ENCODE measurements at regions not wholly inside any gene's neighbourhood (a gene's known extent, or its start where the extent isn't known, plus 50 kb on each side); places are given as distances from the start of the nearest gene placed in this dataset.

GRCh38 chr16:5398203-5398602 is 300.6 kb upstream of the EEF2KMT start:
- H3K27ac ChIP-seq, result no peak overlapping the region
- no peak overlapping the region for H3K4me3 ChIP-seq
- WGBS, 10 experiments, result 6 to 95% (median 68%) methylated on average over 3 to 6 of the region's 6 CpGs; no CpG with 5 or more reads in 2 of the 10 experiments
- no peak for ATAC-seq (replicated peaks in 6 of 8)
- in situ Hi-C loops (cut with MboI; ENCODE audit: low pct_unique_long_range_greater_than_20kb in 2 of 9, low sequenced_read_pairs in 9 of 9, unreplicated experiment in 9 of 9), result no loop called here
- no peaks in the 10 kb centered on the region for H3K4me1 ChIP-seq (replicated peaks in 1 of 2)

- no peak overlapping the region for H3K27ac ChIP-seq
- WGBS, 10 experiments, result 0 to 86% methylated on average over 1 of the region's 1 CpG; no CpG with 5 or more reads in 8 of the 10 experiments
- no peaks in the 10 kb centered on the region for H3K4me1 ChIP-seq (replicated peaks in 1 of 2)
- in situ Hi-C loops (cut with MboI; ENCODE audit: low pct_unique_long_range_greater_than_20kb in 2 of 9, low sequenced_read_pairs in 9 of 9, unreplicated experiment in 9 of 9), result no loop called here
- H3K4me3 ChIP-seq, result no peak overlapping the region
- no peak for ATAC-seq (replicated peaks in 6 of 8)
These were observed 299.3 kb upstream of the EEF2KMT start for GRCh38 chr16:5396880-5397279.

- Histone ChIP-seq H3K27ac (no peak overlapping the region), H3K4me1 (replicated peaks in 1 of 2) (no peaks in the 10 kb centered on the region), H3K4me3 (no peak overlapping the region)
- no peak for ATAC-seq (replicated peaks in 6 of 8)
- WGBS, 10 experiments, result 0 to 80% (median 34%) methylated on average over 1 to 3 of the region's 5 CpGs; no CpG with 5 or more reads in 2 of the 10 experiments
- in situ Hi-C loops (cut with MboI; ENCODE audit: low pct_unique_long_range_greater_than_20kb in 2 of 9, low sequenced_read_pairs in 9 of 9, unreplicated experiment in 9 of 9), result no loop called here
These were observed 295.5 kb upstream of the EEF2KMT start for GRCh38 chr16:5393070-5393469.

- H3K27ac ChIP-seq, result no peak overlapping the region
- no peak for ATAC-seq (replicated peaks in 6 of 8)
- H3K4me1 ChIP-seq (replicated peaks in 1 of 2), result no peaks in the 10 kb centered on the region
- WGBS, 10 experiments, result 20 to 100% (median 80%) methylated on average over 1 to 2 of the region's 2 CpGs; no CpG with 5 or more reads in 5 of the 10 experiments
- in situ Hi-C loops (cut with MboI; ENCODE audit: low pct_unique_long_range_greater_than_20kb in 2 of 9, low sequenced_read_pairs in 9 of 9, unreplicated experiment in 9 of 9), result no loop called here
- no peak overlapping the region for H3K4me3 ChIP-seq
These were observed 289.4 kb upstream of the EEF2KMT start for GRCh38 chr16:5386989-5387388.

- Histone ChIP-seq H3K4me3 (no peak overlapping the region), H3K4me1 (replicated peaks in 1 of 2) (no peaks in the 10 kb centered on the region), H3K27ac (no peak overlapping the region)
- ATAC-seq (replicated peaks in 6 of 8), result no peak
- WGBS, 10 experiments, result 0 to 96% (median 61%) methylated on average over 1 to 3 of the region's 3 CpGs
- in situ Hi-C loops (cut with MboI; ENCODE audit: low pct_unique_long_range_greater_than_20kb in 2 of 9, low sequenced_read_pairs in 9 of 9, unreplicated experiment in 9 of 9), result no loop called here
These were observed 288.2 kb upstream of the EEF2KMT start for GRCh38 chr16:5385811-5386210.

DNA sequence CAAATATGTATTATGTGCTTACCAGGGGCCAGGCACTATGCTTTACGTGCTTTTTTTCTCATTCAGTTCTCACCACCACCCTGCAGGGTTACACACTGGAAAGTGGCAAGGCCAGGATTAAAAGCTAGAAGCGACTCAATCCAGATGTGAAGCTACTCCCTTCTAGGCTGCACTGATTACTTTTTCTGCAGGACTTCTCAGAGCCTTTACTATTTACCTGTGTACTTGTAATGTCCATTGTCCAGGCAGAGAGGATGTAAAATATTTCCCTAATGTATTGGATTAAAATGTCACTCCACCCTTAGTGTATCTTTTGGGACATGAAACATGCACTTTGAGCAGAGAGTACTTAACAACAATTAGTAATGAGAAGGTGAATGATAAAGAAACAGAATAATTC is 287.5 kb upstream of the EEF2KMT start:
- no peak overlapping the region for H3K4me3 ChIP-seq
- WGBS, 10 experiments, result 0 to 100% (median 94%) methylated on average over 1 to 2 of the region's 2 CpGs; no CpG with 5 or more reads in 1 of the 10 experiments
- H3K4me1 ChIP-seq (replicated peaks in 1 of 2), result no peaks in the 10 kb centered on the region
- no peak overlapping the region for H3K27ac ChIP-seq
- ATAC-seq (replicated peaks in 6 of 8), result no peak
- in situ Hi-C loops (cut with MboI; ENCODE audit: low pct_unique_long_range_greater_than_20kb in 2 of 9, low sequenced_read_pairs in 9 of 9, unreplicated experiment in 9 of 9), result no loop called here

- no peak for ATAC-seq (replicated peaks in 6 of 8)
- in situ Hi-C loops (cut with MboI; ENCODE audit: low pct_unique_long_range_greater_than_20kb in 2 of 9, low sequenced_read_pairs in 9 of 9, unreplicated experiment in 9 of 9), result no loop called here
- H3K4me3 ChIP-seq, result no peak overlapping the region
- no peaks in the 10 kb centered on the region for H3K4me1 ChIP-seq (replicated peaks in 1 of 2)
- WGBS, 10 experiments, result 0 to 100% (median 67%) methylated on average over 1 to 2 of the region's 2 CpGs; no CpG with 5 or more reads in 5 of the 10 experiments
- no peak overlapping the region for H3K27ac ChIP-seq
These were observed 286.1 kb upstream of the EEF2KMT start for GRCh38 chr16:5383737-5384136.

DNA sequence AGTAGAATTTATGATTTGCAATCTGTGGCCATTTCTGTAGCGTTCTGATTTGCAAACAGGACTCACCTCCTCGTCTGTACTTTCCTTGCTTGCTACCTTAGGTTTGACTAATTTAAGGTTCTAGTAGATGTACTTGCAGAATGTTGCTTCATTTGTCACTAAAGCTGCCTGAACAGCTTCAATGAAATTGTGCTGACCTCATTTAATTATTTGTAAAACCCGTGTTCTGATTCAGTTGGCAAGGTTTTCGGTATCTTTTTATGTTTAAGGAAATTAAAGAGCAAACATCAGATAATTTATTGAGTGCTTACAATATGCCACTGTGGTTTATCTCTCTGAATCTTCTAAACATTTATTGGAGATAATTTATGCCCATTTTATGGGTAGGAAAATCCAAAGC is 284.9 kb upstream of the EEF2KMT start:
- whole genome bisulfite sequencing, 10 experiments, result 14 to 100% (median 78%) methylated on average over 2 to 4 of the region's 4 CpGs
- ATAC-seq (replicated peaks in 6 of 8), result no peak
- Histone ChIP-seq H3K27ac (no peak overlapping the region), H3K4me1 (replicated peaks in 1 of 2) (no peaks in the 10 kb centered on the region), H3K4me3 (no peak overlapping the region)
- in situ Hi-C loops (cut with MboI; ENCODE audit: low pct_unique_long_range_greater_than_20kb in 2 of 9, low sequenced_read_pairs in 9 of 9, unreplicated experiment in 9 of 9), result no loop called here

DNA sequence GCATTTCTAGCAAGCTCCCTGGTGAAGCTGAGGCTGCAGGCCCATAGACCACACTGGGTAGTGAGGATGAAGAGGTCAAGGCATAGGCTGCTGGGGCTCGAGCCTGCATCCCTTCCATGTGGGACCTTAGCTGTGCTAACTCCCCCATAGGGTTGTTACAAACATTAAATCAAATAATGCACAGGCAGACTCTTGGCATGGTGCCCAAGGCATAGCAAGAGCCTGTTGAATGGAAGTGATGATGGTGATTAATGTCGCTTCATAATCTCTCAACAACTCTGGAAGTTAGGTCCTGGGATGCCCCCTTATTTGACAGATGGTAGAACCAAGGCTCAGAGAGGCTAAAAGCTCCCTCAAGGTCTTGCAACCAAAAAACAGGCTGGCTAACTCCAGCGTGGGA is 283.9 kb upstream of the EEF2KMT start:
- H3K4me3 ChIP-seq, result no peak overlapping the region
- no peaks in the 10 kb centered on the region for H3K4me1 ChIP-seq (replicated peaks in 1 of 2)
- H3K27ac ChIP-seq, result no peak overlapping the region
- in situ Hi-C loops (cut with MboI; ENCODE audit: low pct_unique_long_range_greater_than_20kb in 2 of 9, low sequenced_read_pairs in 9 of 9, unreplicated experiment in 9 of 9), result no loop called here
- WGBS, 10 experiments, result 0 to 81% (median 80%) methylated on average over 1 to 2 of the region's 3 CpGs; no CpG with 5 or more reads in 7 of the 10 experiments
- no peak for ATAC-seq (replicated peaks in 6 of 8)

DNA sequence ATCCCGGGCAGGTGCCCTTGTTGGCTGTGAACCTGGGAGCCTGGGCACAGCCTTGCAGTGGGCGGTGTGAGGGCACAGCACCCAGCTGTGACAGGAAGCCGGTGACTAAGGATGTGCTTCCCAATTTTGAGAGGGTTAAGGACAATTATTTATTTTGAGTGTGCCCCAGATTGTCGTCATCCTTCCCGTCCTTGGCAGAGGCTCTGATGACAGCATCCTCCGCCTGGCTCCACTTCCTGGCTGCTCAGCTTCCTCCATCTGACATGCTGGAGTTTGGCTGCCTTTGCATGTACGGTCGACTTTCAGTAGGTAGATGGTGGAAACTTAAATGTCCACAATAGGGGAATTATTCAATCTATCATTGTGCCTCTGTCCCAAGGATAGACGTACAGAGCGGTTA is 282.4 kb upstream of the EEF2KMT start:
- in situ Hi-C loops (cut with MboI; ENCODE audit: low pct_unique_long_range_greater_than_20kb in 2 of 9, low sequenced_read_pairs in 9 of 9, unreplicated experiment in 9 of 9), result no loop called here
- ATAC-seq (replicated peaks in 6 of 8), result no peak

GRCh38 chr16:5378531-5378930 is 280.9 kb upstream of the EEF2KMT start:
- in situ Hi-C loops (cut with MboI; ENCODE audit: low pct_unique_long_range_greater_than_20kb in 2 of 9, low sequenced_read_pairs in 9 of 9, unreplicated experiment in 9 of 9), result no loop called here

More for the DNA sequence above, 282.4 kb upstream of the EEF2KMT start:
- WGBS, 10 experiments, result 0 to 100% (median 79%) methylated on average over 1 to 7 of the region's 10 CpGs; no CpG with 5 or more reads in 1 of the 10 experiments
- Histone ChIP-seq H3K4me1 (replicated peaks in 1 of 2) (no peaks in the 10 kb centered on the region), H3K27ac (no peak overlapping the region), H3K4me3 (no peak overlapping the region)

DNA sequence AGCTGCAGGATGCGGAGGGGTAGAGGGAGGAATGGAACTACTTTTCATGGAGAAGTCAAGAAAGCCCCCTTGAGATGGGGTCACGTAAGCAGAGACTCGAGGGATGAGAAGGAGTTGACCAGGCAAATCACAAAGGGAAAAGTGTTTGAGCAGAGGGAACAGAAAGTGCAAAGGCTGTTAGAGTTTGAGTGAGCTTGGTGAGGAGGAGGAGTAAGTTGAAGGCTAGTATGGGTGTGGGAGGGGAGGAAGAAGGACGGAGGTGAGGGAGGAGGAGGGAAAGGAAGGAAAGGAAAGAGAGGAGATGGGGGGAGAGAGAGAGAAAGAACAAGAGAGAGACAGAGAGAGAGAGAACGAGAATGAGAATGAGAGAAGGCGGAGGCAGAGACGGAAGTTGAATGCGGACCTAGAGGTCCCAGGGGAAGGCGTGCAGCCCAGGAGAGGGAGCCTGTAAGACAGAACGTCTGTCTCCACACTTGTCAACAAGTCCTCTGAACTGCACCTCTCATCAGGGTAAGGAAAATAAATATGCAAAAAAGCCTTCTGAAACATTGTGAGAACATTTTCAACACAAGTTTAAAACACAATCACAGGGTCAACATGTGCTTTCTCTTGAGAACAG is 279.8 kb upstream of the EEF2KMT start:
- in situ Hi-C loops (cut with MboI; ENCODE audit: low pct_unique_long_range_greater_than_20kb in 2 of 9, low sequenced_read_pairs in 9 of 9, unreplicated experiment in 9 of 9), result no loop called here
- H3K4me1 ChIP-seq (replicated peaks in 1 of 2), result no peaks in the 10 kb centered on the region
- no peak for ATAC-seq (replicated peaks in 6 of 8)
- 17 to 73% (median 50%) methylated on average over 2 to 10 of the region's 10 CpGs; no CpG with 5 or more reads in 1 of the 10 experiments for WGBS, 10 experiments
- no peak overlapping the region for H3K27ac ChIP-seq
- H3K4me3 ChIP-seq, result no peak overlapping the region

More at GRCh38 chr16:5378531-5378930, 280.9 kb upstream of the EEF2KMT start:
- H3K27ac ChIP-seq, result no peak overlapping the region
- ATAC-seq (replicated peaks in 6 of 8), result no peak
- no peak overlapping the region for H3K4me3 ChIP-seq
- H3K4me1 ChIP-seq (replicated peaks in 1 of 2), result no peaks in the 10 kb centered on the region
- WGBS, 10 experiments, result 0 to 100% (median 47%) methylated on average over 1 to 4 of the region's 4 CpGs; no CpG with 5 or more reads in 2 of the 10 experiments

- in situ Hi-C loops (cut with MboI; ENCODE audit: low pct_unique_long_range_greater_than_20kb in 2 of 9, low sequenced_read_pairs in 9 of 9, unreplicated experiment in 9 of 9), result no loop called here
- ATAC-seq (replicated peaks in 6 of 8), result no peak
- 0 to 100% (median 54%) methylated on average over 1 to 3 of the region's 4 CpGs; no CpG with 5 or more reads in 2 of the 10 experiments for WGBS, 10 experiments
- no peak overlapping the region for H3K27ac ChIP-seq
- no peak overlapping the region for H3K4me3 ChIP-seq
- H3K4me1 ChIP-seq (replicated peaks in 1 of 2), result no peaks in the 10 kb centered on the region
These were observed 276.6 kb upstream of the EEF2KMT start for GRCh38 chr16:5374184-5374583.

DNA sequence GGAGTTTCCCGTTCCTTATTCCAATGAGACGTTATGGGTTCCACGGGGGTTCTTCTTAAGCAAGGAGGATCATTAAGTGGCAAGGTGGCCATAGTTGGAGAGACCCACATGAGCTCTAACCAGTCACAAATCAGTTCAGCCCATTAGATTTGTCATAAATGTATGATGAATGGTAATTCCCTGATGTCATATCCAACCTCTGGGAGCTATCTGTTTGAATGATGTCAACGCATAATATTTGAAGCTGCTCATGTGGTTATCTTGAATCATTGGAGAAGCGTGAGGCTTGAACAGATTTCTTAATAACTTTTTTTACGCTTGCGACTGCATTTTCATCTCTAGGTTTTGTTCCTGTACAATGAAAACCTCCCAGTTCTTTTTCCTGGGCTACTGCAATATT is 270.4 kb upstream of the EEF2KMT start:
- ATAC-seq (replicated peaks in 6 of 8), result peak in 4 of 8 experiments; percentile 21 to 76 (median 35)
- in situ Hi-C loops (cut with MboI; ENCODE audit: low pct_unique_long_range_greater_than_20kb in 2 of 9, low sequenced_read_pairs in 9 of 9, unreplicated experiment in 9 of 9), result no loop called here
- 17 to 92% (median 77%) methylated on average over 1 to 7 of the region's 7 CpGs; no CpG with 5 or more reads in 1 of the 10 experiments for WGBS, 10 experiments

More for the DNA sequence above, 270.4 kb upstream of the EEF2KMT start:
- no peak overlapping the region for H3K27ac ChIP-seq
- H3K4me1 ChIP-seq (replicated peaks in 1 of 2), result peaks cover 0 to 35% of the 10 kb centered on the region in 2 donors
- no peak overlapping the region for H3K4me3 ChIP-seq

Data from motor neuron (in vitro differentiated cells).